ENCODE measurements at regions not wholly inside any gene's neighbourhood (a gene's known extent, or its start where the extent isn't known, plus 50 kb on each side); places are given as distances from the start of the nearest gene placed in this dataset.

- Histone ChIP-seq H3K9me3 (no peaks in the 10 kb centered on the region), H3K27me3 (no peaks in the 10 kb centered on the region), H3K27ac (no peak overlapping the region), H3K36me3 (no peaks in the 10 kb centered on the region), H3K4me3 (no peak overlapping the region), H3K4me1 (no peaks in the 10 kb centered on the region)
- no peak for FAIRE-seq
- DNase-seq = no peak
- ATAC-seq = no peak
- TF ChIP-seq CTCF (IDR thresholded peaks at IDR 0.05) = no peak
- intact Hi-C loops (cut with DNase I) = no loop called here
- WGBS, 2 donors = 85 to 87% methylated on average over 9 of the region's 9 CpGs
Measured at GRCh38 chr5:135133181-135133580, 99.2 kb upstream of the PITX1 start.

DNA sequence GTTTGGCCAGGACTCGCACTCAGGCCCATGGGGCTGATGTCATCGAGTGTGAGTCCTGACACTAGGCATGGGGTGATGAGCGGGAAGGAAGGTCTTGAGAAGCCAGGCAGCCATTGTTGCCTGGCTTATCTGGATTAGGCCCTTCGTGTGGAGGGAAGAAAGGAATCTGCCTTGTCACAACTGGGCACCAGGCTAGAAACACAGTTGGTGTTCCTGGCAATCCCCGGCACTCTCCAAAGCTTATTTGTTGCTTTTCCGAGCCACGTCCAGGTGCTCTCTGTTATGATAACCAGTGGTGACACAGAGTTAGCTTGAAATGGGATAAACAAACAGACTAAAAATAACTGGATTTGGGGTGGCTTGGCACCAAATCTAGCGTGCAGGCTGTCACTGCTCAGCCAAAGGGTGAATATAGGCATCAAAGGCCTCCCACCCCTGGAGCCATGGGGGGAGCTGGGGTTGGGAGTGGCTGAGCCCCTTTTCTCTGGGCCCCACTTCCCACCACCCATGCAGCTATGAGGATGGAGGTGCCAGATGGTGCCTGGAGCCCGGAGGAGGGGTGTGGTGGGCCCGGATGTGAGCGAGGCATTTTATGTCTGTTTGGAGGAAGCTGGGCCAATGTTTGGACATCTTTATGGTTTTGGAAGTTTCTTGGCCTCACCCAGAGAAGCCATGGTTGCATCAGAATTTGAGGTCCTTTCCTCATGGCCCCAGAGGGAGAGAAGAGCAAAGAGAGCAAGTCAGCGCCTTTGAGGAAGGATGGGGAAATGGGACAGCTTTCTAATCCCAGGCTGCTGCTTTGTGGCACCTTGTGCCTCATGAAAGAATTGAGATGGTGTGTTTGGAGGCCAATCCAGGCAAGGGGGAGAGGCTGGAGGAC is 98.0 kb upstream of the PITX1 start:
- no peaks in the 10 kb centered on the region for H3K27me3 ChIP-seq
- ATAC-seq = no peak
- no peaks in the 10 kb centered on the region for H3K4me1 ChIP-seq
- intact Hi-C loops (cut with DNase I) = no loop called here
- H3K4me3 ChIP-seq = no peak overlapping the region
- no peak for FAIRE-seq
- WGBS, 2 donors = 80 to 82% methylated on average over 12 of the region's 12 CpGs
- H3K9me3 ChIP-seq = no peaks in the 10 kb centered on the region
- no peak for TF ChIP-seq CTCF (IDR thresholded peaks at IDR 0.05)
- H3K36me3 ChIP-seq = no peaks in the 10 kb centered on the region
- DNase-seq = no peak
- no peak overlapping the region for H3K27ac ChIP-seq

- 85 to 91% methylated on average over 7 of the region's 7 CpGs for WGBS, 2 donors
- no peak for ATAC-seq
- Histone ChIP-seq H3K4me3 (no peak overlapping the region), H3K36me3 (no peaks in the 10 kb centered on the region), H3K4me1 (no peaks in the 10 kb centered on the region), H3K27me3 (no peaks in the 10 kb centered on the region), H3K27ac (no peak overlapping the region), H3K9me3 (no peaks in the 10 kb centered on the region)
- no peak for FAIRE-seq
- intact Hi-C loops (cut with DNase I) = no loop called here
- TF ChIP-seq CTCF (IDR thresholded peaks at IDR 0.05) = no peak
- no peak for DNase-seq
Measured at GRCh38 chr5:135130261-135131215, 96.5 kb upstream of the PITX1 start.

- DNase-seq (no peak), FAIRE-seq (no peak), ATAC-seq (peak in 2 of 4 donors; percentile 11 to 46)
- Histone ChIP-seq H3K27me3 (no peaks in the 10 kb centered on the region), H3K36me3 (no peaks in the 10 kb centered on the region), H3K9me3 (no peaks in the 10 kb centered on the region), H3K4me1 (no peaks in the 10 kb centered on the region), H3K27ac (no peak overlapping the region), H3K4me3 (no peak overlapping the region)
- TF ChIP-seq CTCF (IDR thresholded peaks at IDR 0.05) = no peak
- 24 to 30% methylated on average over 12 of the region's 12 CpGs for WGBS, 2 donors
- intact Hi-C loops (cut with DNase I) = no loop called here
Measured at GRCh38 chr5:135129307-135129706, 95.3 kb upstream of the PITX1 start.

All from pancreas (tissue), 10 donors.